Cardiac muscle cell (in vitro differentiated cells and primary cell): ENCODE measurements at regions not wholly inside any gene's neighbourhood (a gene's known extent, or its start where the extent isn't known, plus 50 kb on each side); places are given as distances from the start of the nearest gene placed in this dataset.

ENCODE experiments used
- DNase-seq, 2 donors: peaks; one replicate each; pipeline versions ENCODE4 v3.0.0 to v3.0.0-alpha.2; 2010 to 2017; ENCODE audit warnings: low read depth in 1 of 2, low spot score in 1 of 2
- H3K27ac ChIP-seq: fragments of 200-600 bp; sonication (generic); 2 replicates; pipeline ENCODE4 v1.5.1; 2016
- H3K27me3 ChIP-seq: fragments of 200-600 bp; sonication (generic); 2 replicates; pipeline ENCODE4 v1.6.0; 2016; ENCODE audit warnings: control low read depth
- H3K36me3 ChIP-seq: fragments of 200-600 bp; sonication (generic); 2 replicates; pipeline ENCODE4 v1.5.1; 2016; ENCODE audit warnings: control low read depth
- H3K4me1 ChIP-seq: fragments of 200-600 bp; sonication (generic); 2 replicates; pipeline ENCODE4 v1.8.1; 2017; ENCODE audit warnings: low read depth, mild to moderate bottlenecking, mixed run types
- H3K4me3 ChIP-seq: fragments of 200-600 bp; sonication (generic); 2 replicates; pipeline ENCODE4 v1.5.1; 2016; ENCODE audit warnings: mild to moderate bottlenecking
- H3K9me3 ChIP-seq: fragments of 200-600 bp; sonication (generic); 2 replicates; pipeline ENCODE4 v1.5.1; 2017; ENCODE audit warnings: low read depth, mild to moderate bottlenecking, control low read depth
- CTCF ChIP-seq: IDR thresholded peaks from 2 replicates; pipeline ENCODE4 v1.5.1; 2012; ENCODE audit warnings: low read depth, mild to moderate bottlenecking, low read length

DNA sequence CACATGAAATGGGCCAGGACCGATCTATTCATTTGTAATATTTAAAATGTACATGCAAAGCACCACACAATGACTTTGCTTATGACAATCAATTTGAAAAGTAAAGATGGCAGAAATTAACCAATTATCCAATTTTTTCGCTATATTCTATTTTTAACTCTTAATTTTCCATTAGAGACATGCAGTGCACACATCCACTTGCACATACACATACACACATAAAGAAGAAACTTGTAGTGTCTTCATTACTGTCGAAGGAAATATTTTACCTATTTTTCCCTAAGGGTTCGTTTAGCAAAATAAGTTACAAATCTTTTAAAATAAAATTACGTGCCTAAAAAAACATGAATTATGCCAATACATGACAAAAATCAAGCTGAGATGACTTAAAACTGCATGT lies 194.3 kb upstream of the MDFIC2 start:
- H3K27me3 ChIP-seq: no peaks in the 10 kb centered on the region

GRCh38 chr3:70501561-70501960 lies 189.1 kb upstream of the MDFIC2 start:
- Histone ChIP-seq H3K27ac (no peak overlapping the region), H3K4me3 (no peak overlapping the region)

More for the DNA sequence above, 194.3 kb upstream of the MDFIC2 start:
- Histone ChIP-seq H3K27ac (no peak overlapping the region), H3K4me3 (no peak overlapping the region), H3K4me1 (no peaks in the 10 kb centered on the region), H3K9me3 (no peaks in the 10 kb centered on the region), H3K36me3 (no peaks in the 10 kb centered on the region)
- DNase-seq: no peak
- no peak for TF ChIP-seq CTCF

DNA sequence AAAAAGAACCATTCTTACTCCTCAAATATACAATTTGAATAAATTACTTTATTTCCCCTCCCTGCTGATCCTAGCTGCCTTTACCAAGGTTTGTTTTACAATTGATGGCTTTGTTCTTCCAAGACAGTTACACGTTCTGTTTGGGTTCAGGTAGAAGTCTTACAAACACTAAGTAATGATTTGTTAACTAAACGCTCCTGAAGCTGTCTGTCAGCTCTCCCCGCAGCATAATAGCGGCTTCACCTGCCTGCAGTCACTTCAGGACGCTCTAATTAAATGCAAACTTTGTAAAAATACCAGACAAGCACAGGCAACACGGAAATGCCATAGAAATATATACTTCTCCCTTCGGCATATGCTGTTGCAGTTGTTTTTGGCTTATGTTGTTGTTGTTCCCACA lies 176.4 kb upstream of the MDFIC2 start:
- Histone ChIP-seq H3K27ac (no peak overlapping the region), H3K4me3 (no peak overlapping the region), H3K9me3 (no peaks in the 10 kb centered on the region), H3K36me3 (no peaks in the 10 kb centered on the region), H3K27me3 (no peaks in the 10 kb centered on the region), H3K4me1 (no peaks in the 10 kb centered on the region)
- DNase-seq: no peak
- TF ChIP-seq CTCF: no peak

More at GRCh38 chr3:70501561-70501960, 189.1 kb upstream of the MDFIC2 start:
- no peaks in the 10 kb centered on the region for H3K36me3 ChIP-seq
- DNase-seq: no peak
- H3K27me3 ChIP-seq: no peaks in the 10 kb centered on the region
- H3K9me3 ChIP-seq: no peaks in the 10 kb centered on the region
- TF ChIP-seq CTCF: no peak
- no peaks in the 10 kb centered on the region for H3K4me1 ChIP-seq

DNA sequence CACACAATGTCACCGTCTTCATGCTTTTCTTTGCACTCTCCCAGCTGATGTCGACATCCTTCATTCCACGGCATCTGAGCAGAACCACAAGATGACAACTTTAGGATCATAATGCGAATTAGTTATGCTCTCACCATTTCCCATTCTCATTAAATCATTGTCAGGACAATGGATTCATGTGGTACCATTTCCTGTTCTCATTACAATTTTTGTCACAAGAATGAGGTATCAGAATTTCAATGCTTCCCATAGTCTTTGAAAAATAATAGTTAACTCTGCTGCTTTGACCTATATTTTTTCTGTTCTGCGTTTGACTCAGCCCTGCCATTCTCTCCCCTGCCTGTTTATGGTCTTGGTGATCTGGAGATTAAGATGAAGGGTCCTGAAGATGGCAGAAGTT lies 175.7 kb upstream of the MDFIC2 start:
- Histone ChIP-seq H3K36me3 (no peaks in the 10 kb centered on the region), H3K27ac (no peak overlapping the region), H3K4me3 (no peak overlapping the region), H3K4me1 (no peaks in the 10 kb centered on the region), H3K9me3 (no peaks in the 10 kb centered on the region), H3K27me3 (no peaks in the 10 kb centered on the region)
- DNase-seq: no peak
- TF ChIP-seq CTCF: no peak

GRCh38 chr3:70486414-70487017 lies 174.1 kb upstream of the MDFIC2 start:
- no peak overlapping the region for H3K4me3 ChIP-seq
- H3K4me1 ChIP-seq: no peaks in the 10 kb centered on the region
- H3K36me3 ChIP-seq: no peaks in the 10 kb centered on the region
- TF ChIP-seq CTCF: no peak
- no peaks in the 10 kb centered on the region for H3K9me3 ChIP-seq
- no peak overlapping the region for H3K27ac ChIP-seq
- no peak for DNase-seq
- no peaks in the 10 kb centered on the region for H3K27me3 ChIP-seq
